ENCODE measurements at regions not wholly inside any gene's neighbourhood (a gene's known extent, or its start where the extent isn't known, plus 50 kb on each side); places are given as distances from the start of the nearest gene placed in this dataset.

- DNase-seq (ENCODE audit: low read depth in 2 of 2, low spot score in 1 of 2): no peak
Observed at GRCh38 chr12:13597837-13598236, 383.6 kb downstream of the GRIN2B start.

- DNase-seq (ENCODE audit: low read depth in 2 of 2, low spot score in 1 of 2): no peak
Observed at GRCh38 chr12:13597166-13597565, 384.2 kb downstream of the GRIN2B start.

GRCh38 chr12:13596714-13597113 is 384.7 kb downstream of the GRIN2B start:
- no peak for DNase-seq (ENCODE audit: low read depth in 2 of 2, low spot score in 1 of 2)

- no peak for DNase-seq (ENCODE audit: low read depth in 2 of 2, low spot score in 1 of 2)
Observed at GRCh38 chr12:13595536-13596443, 385.6 kb downstream of the GRIN2B start.

- DNase-seq (ENCODE audit: low read depth in 2 of 2, low spot score in 1 of 2): no peak
Observed at GRCh38 chr12:13594731-13595514, 386.5 kb downstream of the GRIN2B start.

GRCh38 chr12:13592063-13592942 is 389.1 kb downstream of the GRIN2B start:
- DNase-seq (ENCODE audit: low read depth in 2 of 2, low spot score in 1 of 2): no peak

GRCh38 chr12:13591488-13591887 is 389.9 kb downstream of the GRIN2B start:
- no peak for DNase-seq (ENCODE audit: low read depth in 2 of 2, low spot score in 1 of 2)

GRCh38 chr12:13591059-13591458 is 390.3 kb downstream of the GRIN2B start:
- DNase-seq (ENCODE audit: low read depth in 2 of 2, low spot score in 1 of 2): no peak

GRCh38 chr12:13588574-13588973 is 392.0 kb downstream of the EMP1 start:
- DNase-seq (ENCODE audit: low read depth in 2 of 2, low spot score in 1 of 2): no peak

GRCh38 chr12:13587721-13588390 is 391.3 kb downstream of the EMP1 start:
- DNase-seq (ENCODE audit: low read depth in 2 of 2, low spot score in 1 of 2): no peak

- no peak for DNase-seq (ENCODE audit: low read depth in 2 of 2, low spot score in 1 of 2)
Observed at GRCh38 chr12:13586361-13586760, 389.8 kb downstream of the EMP1 start.

- DNase-seq (ENCODE audit: low read depth in 2 of 2, low spot score in 1 of 2): no peak
Observed at GRCh38 chr12:13584541-13584940, 388.0 kb downstream of the EMP1 start.

GRCh38 chr12:13583630-13584029 is 387.1 kb downstream of the EMP1 start:
- DNase-seq (ENCODE audit: low read depth in 2 of 2, low spot score in 1 of 2): no peak

- no peak for DNase-seq (ENCODE audit: low read depth in 2 of 2, low spot score in 1 of 2)
Observed at GRCh38 chr12:13582421-13582820, 385.9 kb downstream of the EMP1 start.

GRCh38 chr12:13581031-13581430 is 384.5 kb downstream of the EMP1 start:
- DNase-seq (ENCODE audit: low read depth in 2 of 2, low spot score in 1 of 2): no peak

- DNase-seq (ENCODE audit: low read depth in 2 of 2, low spot score in 1 of 2): no peak
Observed at GRCh38 chr12:13580206-13580605, 383.7 kb downstream of the EMP1 start.

- DNase-seq (ENCODE audit: low read depth in 2 of 2, low spot score in 1 of 2): no peak
Observed at GRCh38 chr12:13576935-13577500, 380.5 kb downstream of the EMP1 start.

GRCh38 chr12:13573698-13574321 is 377.3 kb downstream of the EMP1 start:
- DNase-seq (ENCODE audit: low read depth in 2 of 2, low spot score in 1 of 2): no peak

- no peak for DNase-seq (ENCODE audit: low read depth in 2 of 2, low spot score in 1 of 2)
Observed at GRCh38 chr12:13571035-13571434, 374.5 kb downstream of the EMP1 start.

Data from stimulated activated CD8-positive, alpha-beta memory T cell treated with anti-CD3 and anti-CD28 coated beads, Interleukin-4, amount 100 ng/mL, for 1 hour (primary cell).